H1 (cell line): ENCODE measurements at regions not wholly inside any gene's neighbourhood (a gene's known extent, or its start where the extent isn't known, plus 50 kb on each side); places are given as distances from the start of the nearest gene placed in this dataset.
"Not testable (repeated sequence)": the region's sequence is repeated elsewhere in the genome, so short reads cannot be mapped to it uniquely, and the experiment has no call there.

Experiments used
- CTCF ChIA-PET: fragments of 300-600 bp; sonication (Branson Sonifier 250); formaldehyde crosslinking; loops from one replicate; lab custom pipeline; 2021; ENCODE audit not compliant: partially characterized antibody; lab: Charles Lee
- POLR2A ChIA-PET: fragments of 300-600 bp; sonication (Branson Sonifier 250); formaldehyde crosslinking; loops from one replicate; lab custom pipeline; 2021; ENCODE audit warnings: inconsistent platforms; ENCODE audit not compliant: partially characterized antibody; lab: Charles Lee
- DNase-seq, 2 experiments: peaks; one replicate each; pipeline versions ENCODE4 v3.0.0 to v3.0.0-alpha.2; 2010 to 2022; ENCODE audit warnings: low spot score in 2 of 2, low read depth in 1 of 2, mixed read lengths in 1 of 2
- FAIRE-seq: peaks from 2 replicates; lab custom pipeline; 2011; peaks lifted over from hg19 to GRCh38; lab: Jason Lieb, UNC
- H2AFZ ChIP-seq: 2 replicates; pipeline ENCODE4 v1.8.1; 2012; ENCODE audit warnings: low read length, inconsistent platforms
- H2AK5ac ChIP-seq: 2 replicates; pipeline ENCODE4 v1.6.1; 2013; ENCODE audit warnings: low read depth, low read length
- H2BK120ac ChIP-seq: replicated peaks from 2 replicates; pipeline ENCODE3; 2013; ENCODE audit warnings: low read depth, low read length, inconsistent platforms
- H2BK12ac ChIP-seq: 2 replicates; pipeline ENCODE4 v1.6.1; 2013; ENCODE audit warnings: low read depth, low read length
- H2BK15ac ChIP-seq: 2 replicates; pipeline ENCODE4 v1.6.1; 2013; ENCODE audit warnings: low read length
- H2BK20ac ChIP-seq: 2 replicates; pipeline ENCODE4 v1.6.1; 2013; ENCODE audit warnings: low read length
- H2BK5ac ChIP-seq: 2 replicates; pipeline ENCODE4 v1.6.1; 2013; ENCODE audit warnings: low read depth, low read length
- H3K14ac ChIP-seq: 2 replicates; pipeline ENCODE4 v1.6.1; 2013; ENCODE audit warnings: inconsistent platforms; ENCODE audit not compliant: insufficient read length
- H3K18ac ChIP-seq: 2 replicates; pipeline ENCODE4 v1.6.1; 2013; ENCODE audit warnings: low read length; ENCODE audit errors: extremely low read depth
- H3K23ac ChIP-seq: 2 replicates; pipeline ENCODE4 v1.6.1; 2013; ENCODE audit warnings: inconsistent platforms; ENCODE audit not compliant: insufficient read length
- H3K23me2 ChIP-seq: 2 replicates; pipeline ENCODE4 v1.6.1; 2013; ENCODE audit warnings: low read depth, low read length
- H3K27ac ChIP-seq: 2 replicates; pipeline ENCODE4 v1.6.1; 2011; ENCODE audit warnings: low read depth, low read length, inconsistent platforms
- H3K27me3 ChIP-seq, 4 experiments: replicated peaks in 1 of 4; 1 replicate in 1 of 4; 2 replicates in 3 of 4; pipeline versions ENCODE4 v1.6.1 to v1.8.1; 2011 to 2013; ENCODE audit warnings: low read length in 3 of 4, mild to moderate bottlenecking in 3 of 4, inconsistent platforms in 2 of 4, mixed read lengths in 2 of 4, moderate library complexity in 1 of 4; ENCODE audit not compliant: control insufficient read depth in 3 of 4, insufficient read depth in 3 of 4; ENCODE audit errors: extremely low read depth in 1 of 4
- H3K36me3 ChIP-seq, 4 experiments: 2 replicates each; pipeline versions ENCODE4 v1.6.1 to v1.8.1; 2011 to 2013; ENCODE audit warnings: mild to moderate bottlenecking in 4 of 4, low read length in 3 of 4, moderate library complexity in 2 of 4, control low read depth in 1 of 4, inconsistent platforms in 1 of 4; ENCODE audit not compliant: insufficient read depth in 4 of 4, control insufficient read depth in 2 of 4
- H3K4ac ChIP-seq: replicated peaks from 2 replicates; pipeline ENCODE3; 2013; ENCODE audit warnings: low read length, low read depth, mixed read lengths, inconsistent platforms; ENCODE audit not compliant: insufficient read length
- H3K4me1 ChIP-seq, 4 experiments: replicated peaks in 1 of 4; 1 replicate in 1 of 4; 2 replicates in 3 of 4; pipeline versions ENCODE4 v1.6.1 to v1.8.1; 2011 to 2013; ENCODE audit warnings: low read length in 3 of 4, inconsistent platforms in 2 of 4, mixed read lengths in 1 of 4; ENCODE audit not compliant: insufficient read depth in 4 of 4, control insufficient read depth in 3 of 4
- H3K4me2 ChIP-seq, 2 experiments: 2 replicates each; pipeline versions ENCODE4 v1.6.1 to v1.8.1; 2011 to 2013; ENCODE audit warnings: low read depth in 2 of 2, low read length in 2 of 2, control low read depth in 1 of 2, inconsistent platforms in 1 of 2, mild to moderate bottlenecking in 1 of 2; ENCODE audit not compliant: insufficient read depth in 1 of 2
- H3K4me3 ChIP-seq, 4 experiments: fragments of 200-600, 300-600 bp in 1 of 4; sonication (generic), shearing (Covaris generic), sonication (Bioruptor Twin) in 1 of 4; 2 replicates each; pipeline versions ENCODE4 v1.5.1 to v1.8.1; 2011 to 2016; ENCODE audit warnings: low read length in 4 of 4, low read depth in 3 of 4, control low read depth in 2 of 4, inconsistent platforms in 2 of 4, mild to moderate bottlenecking in 2 of 4, mixed read lengths in 1 of 4, moderate library complexity in 1 of 4; ENCODE audit not compliant: insufficient read depth in 2 of 4; ENCODE audit errors: extremely low read depth in 1 of 4
- H3K56ac ChIP-seq: replicated peaks from 2 replicates; pipeline ENCODE3; 2013; ENCODE audit warnings: low read depth, mild to moderate bottlenecking, mixed read lengths, low read length, inconsistent platforms; ENCODE audit not compliant: insufficient read length
- H3K79me1 ChIP-seq: 2 replicates; pipeline ENCODE4 v1.6.1; 2013; ENCODE audit warnings: low read depth, low read length, control low read depth
- H3K79me2 ChIP-seq, 2 experiments: 2 replicates each; pipeline versions ENCODE4 v1.6.1 to v1.8.1; 2012 to 2013; ENCODE audit warnings: low read length in 2 of 2, mild to moderate bottlenecking in 2 of 2, inconsistent platforms in 1 of 2; ENCODE audit not compliant: insufficient read depth in 2 of 2, control insufficient read depth in 1 of 2
- H3K9ac ChIP-seq, 4 experiments: replicated peaks in 1 of 4; 1 replicate in 1 of 4; 2 replicates in 3 of 4; pipeline versions ENCODE4 v1.6.1 to v1.8.1; 2011 to 2013; ENCODE audit warnings: low read depth in 3 of 4, low read length in 3 of 4, control low read depth in 2 of 4, mild to moderate bottlenecking in 2 of 4, moderate library complexity in 2 of 4, inconsistent platforms in 1 of 4; ENCODE audit errors: extremely low read depth in 1 of 4
- H3K9me3 ChIP-seq, 2 experiments: 2 replicates each; pipeline versions ENCODE4 v1.6.1 to v1.8.1; 2012 to 2013; ENCODE audit warnings: mild to moderate bottlenecking in 2 of 2, moderate library complexity in 2 of 2, control low read depth in 1 of 2, inconsistent platforms in 1 of 2, low read depth in 1 of 2, low read length in 1 of 2, mixed read lengths in 1 of 2; ENCODE audit not compliant: insufficient read depth in 2 of 2
- H4K20me1 ChIP-seq, 2 experiments: replicated peaks in 1 of 2; 2 replicates each; pipeline versions ENCODE3 to v1.8.1; 2011 to 2013; ENCODE audit warnings: inconsistent platforms in 2 of 2, low read length in 2 of 2, mild to moderate bottlenecking in 1 of 2; ENCODE audit not compliant: insufficient read depth in 2 of 2, control insufficient read depth in 1 of 2
- H4K5ac ChIP-seq: 2 replicates; pipeline ENCODE4 v1.6.1; 2013; ENCODE audit warnings: low read length, low read depth, mixed read lengths, inconsistent platforms; ENCODE audit not compliant: insufficient read length
- H4K8ac ChIP-seq: 2 replicates; pipeline ENCODE4 v1.8.0; 2013; ENCODE audit warnings: mild to moderate bottlenecking, moderate library complexity, low read length, inconsistent platforms; ENCODE audit not compliant: insufficient read depth; ENCODE audit errors: extremely low read depth
- H4K91ac ChIP-seq: replicated peaks from 2 replicates; pipeline ENCODE3; 2013; ENCODE audit warnings: low read length, mixed read lengths, inconsistent platforms; ENCODE audit not compliant: insufficient read length
- WGBS, 2 experiments: shearing (Covaris generic) in 1 of 2; methylation state at CpG; one replicate each; pipeline versions ENCODE4 v1.1.6 to v1.1.7; 2013 to 2015; ENCODE audit warnings: low lambda C conversion rate in 2 of 2, mixed read lengths in 2 of 2, inconsistent platforms in 1 of 2, low coverage in 1 of 2, missing lambda C conversion rate in 1 of 2; ENCODE audit not compliant: insufficient replicate concordance in 2 of 2, insufficient coverage in 1 of 2, insufficient read length in 1 of 2; ENCODE audit errors: extremely low coverage in 1 of 2, missing lambda C conversion rate in 1 of 2; 5-methylcytosine and 5-hydroxymethylcytosine counted together

- H2BK15ac ChIP-seq, H3K9me3 ChIP-seq, H3K4me1 ChIP-seq, POLR2A ChIA-PET, DNase-seq, H3K4me3 ChIP-seq, H3K27ac ChIP-seq, FAIRE-seq, H2BK5ac ChIP-seq, H3K56ac ChIP-seq, H3K4me2 ChIP-seq, H3K18ac ChIP-seq, CTCF ChIA-PET, H4K20me1 ChIP-seq, H3K23ac ChIP-seq, H3K23me2 ChIP-seq, H2BK12ac ChIP-seq, H2AFZ ChIP-seq, H3K14ac ChIP-seq, H3K4ac ChIP-seq, H4K91ac ChIP-seq, H3K36me3 ChIP-seq, H3K27me3 ChIP-seq, H3K9ac ChIP-seq, H2AK5ac ChIP-seq, H4K5ac ChIP-seq, H3K79me1 ChIP-seq, H2BK20ac ChIP-seq, H3K79me2 ChIP-seq, H4K8ac ChIP-seq, H2BK120ac ChIP-seq: not testable (repeated sequence)
Measured at GRCh38 chr2:88988617-88989016, 297.1 kb downstream of the RPIA start.

- H2BK12ac ChIP-seq, H3K4ac ChIP-seq, H3K23ac ChIP-seq, H2BK120ac ChIP-seq, H3K56ac ChIP-seq, H4K91ac ChIP-seq, H4K5ac ChIP-seq, H3K27me3 ChIP-seq, H3K9ac ChIP-seq, H3K4me3 ChIP-seq, H3K23me2 ChIP-seq, H3K4me1 ChIP-seq, POLR2A ChIA-PET, DNase-seq, H4K8ac ChIP-seq, H2BK20ac ChIP-seq, H2BK5ac ChIP-seq, H2AFZ ChIP-seq, H3K79me1 ChIP-seq, FAIRE-seq, CTCF ChIA-PET, H3K14ac ChIP-seq, H3K27ac ChIP-seq, H3K4me2 ChIP-seq, H2AK5ac ChIP-seq, H3K18ac ChIP-seq, H3K9me3 ChIP-seq, H4K20me1 ChIP-seq, H2BK15ac ChIP-seq, H3K36me3 ChIP-seq, H3K79me2 ChIP-seq: not testable (repeated sequence)
- WGBS, 2 experiments: 96% methylated on average over 3 of the region's 3 CpGs; no CpG with 5 or more reads in 1 of the 2 experiments
Measured at GRCh38 chr2:88992819-88993218, 301.3 kb downstream of the RPIA start.
